Fibroblast of mammary gland (primary cell): ENCODE measurements at regions not wholly inside any gene's neighbourhood (a gene's known extent, or its start where the extent isn't known, plus 50 kb on each side); places are given as distances from the start of the nearest gene placed in this dataset.

Experiments
- DNase-seq: peaks from one replicate; pipeline ENCODE4 v3.0.0-alpha.2; 2010; ENCODE audit warnings: low read depth
- H3K4me3 ChIP-seq: 2 replicates; pipeline ENCODE4 v1.5.1; 2011; ENCODE audit warnings: low read depth, mild to moderate bottlenecking, low read length, moderate library complexity; ENCODE audit not compliant: control insufficient read depth
- TF ChIP-seq, protein P1 (sequence below): conservative IDR thresholded peaks from 2 replicates; pipeline ENCODE4 v1.5.1; 2011; ENCODE audit warnings: low read depth, low read length, inconsistent platforms; ENCODE audit not compliant: control insufficient read depth, insufficient read depth

DNA sequence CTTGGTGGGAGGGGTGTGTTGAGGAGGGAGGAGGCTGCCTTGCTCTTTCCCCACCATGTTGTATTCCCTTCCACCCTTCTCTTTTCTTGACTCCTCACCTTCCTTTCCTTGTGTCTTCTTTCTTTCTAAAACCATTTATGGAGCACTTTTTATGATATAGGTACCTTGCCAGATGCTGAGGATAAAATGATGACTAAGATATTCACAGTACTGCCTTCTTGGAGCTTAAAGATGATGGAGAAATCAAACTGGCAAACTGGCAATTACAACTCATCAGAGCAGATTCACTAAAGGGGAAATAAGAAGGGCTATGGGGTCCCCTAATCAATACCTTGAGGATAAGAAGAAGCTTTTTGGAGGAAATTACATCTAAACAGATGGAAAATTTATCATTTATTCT, 273.2 kb upstream of the MEF2C start:
- no peak for DNase-seq
- TF ChIP-seq, protein P1, sequence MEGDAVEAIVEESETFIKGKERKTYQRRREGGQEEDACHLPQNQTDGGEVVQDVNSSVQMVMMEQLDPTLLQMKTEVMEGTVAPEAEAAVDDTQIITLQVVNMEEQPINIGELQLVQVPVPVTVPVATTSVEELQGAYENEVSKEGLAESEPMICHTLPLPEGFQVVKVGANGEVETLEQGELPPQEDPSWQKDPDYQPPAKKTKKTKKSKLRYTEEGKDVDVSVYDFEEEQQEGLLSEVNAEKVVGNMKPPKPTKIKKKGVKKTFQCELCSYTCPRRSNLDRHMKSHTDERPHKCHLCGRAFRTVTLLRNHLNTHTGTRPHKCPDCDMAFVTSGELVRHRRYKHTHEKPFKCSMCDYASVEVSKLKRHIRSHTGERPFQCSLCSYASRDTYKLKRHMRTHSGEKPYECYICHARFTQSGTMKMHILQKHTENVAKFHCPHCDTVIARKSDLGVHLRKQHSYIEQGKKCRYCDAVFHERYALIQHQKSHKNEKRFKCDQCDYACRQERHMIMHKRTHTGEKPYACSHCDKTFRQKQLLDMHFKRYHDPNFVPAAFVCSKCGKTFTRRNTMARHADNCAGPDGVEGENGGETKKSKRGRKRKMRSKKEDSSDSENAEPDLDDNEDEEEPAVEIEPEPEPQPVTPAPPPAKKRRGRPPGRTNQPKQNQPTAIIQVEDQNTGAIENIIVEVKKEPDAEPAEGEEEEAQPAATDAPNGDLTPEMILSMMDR: no peak
- no peak overlapping the region for H3K4me3 ChIP-seq

DNA sequence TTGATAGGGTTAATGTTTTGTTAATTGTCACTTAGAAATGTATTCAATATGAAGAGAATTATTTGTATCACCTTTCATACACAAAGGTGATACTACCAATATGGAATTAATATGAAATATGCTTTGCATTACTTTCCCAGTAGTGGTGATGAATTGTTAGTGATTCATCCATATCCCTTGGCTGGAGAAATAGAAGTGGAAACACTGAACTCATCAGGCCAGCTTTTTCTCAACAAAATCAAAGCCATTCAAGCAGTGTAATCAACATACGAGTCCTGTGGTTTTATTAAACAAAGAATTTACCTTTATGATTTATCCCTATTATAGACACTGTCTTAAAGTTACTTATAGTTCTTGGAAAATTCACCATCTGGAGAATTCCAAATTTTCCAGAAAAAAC, 264.0 kb upstream of the MEF2C start:
- TF ChIP-seq, protein P1: no peak
- no peak overlapping the region for H3K4me3 ChIP-seq
- DNase-seq: peak; percentile 33

DNA sequence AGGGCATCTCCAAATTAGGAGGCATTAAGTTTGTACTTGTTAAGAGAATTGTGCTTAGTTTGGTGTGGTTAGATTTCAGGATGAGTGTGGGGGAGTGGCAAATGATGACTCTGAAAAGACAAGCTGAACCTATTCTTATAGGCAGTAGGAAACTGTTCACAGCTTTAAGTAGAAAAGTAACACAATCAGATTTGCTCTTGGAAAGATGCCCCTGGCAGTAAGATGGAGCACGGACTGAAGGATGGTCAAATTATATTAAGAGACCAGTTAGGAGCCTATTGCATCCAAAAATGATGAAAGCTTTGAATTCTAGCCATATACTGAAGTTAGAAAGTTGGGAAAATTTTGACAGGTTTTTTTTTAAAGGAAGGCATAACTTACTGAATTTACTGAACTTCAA, 254.2 kb upstream of the MEF2C start:
- no peak for DNase-seq
- TF ChIP-seq, protein P1: no peak
- H3K4me3 ChIP-seq: no peak overlapping the region

DNA sequence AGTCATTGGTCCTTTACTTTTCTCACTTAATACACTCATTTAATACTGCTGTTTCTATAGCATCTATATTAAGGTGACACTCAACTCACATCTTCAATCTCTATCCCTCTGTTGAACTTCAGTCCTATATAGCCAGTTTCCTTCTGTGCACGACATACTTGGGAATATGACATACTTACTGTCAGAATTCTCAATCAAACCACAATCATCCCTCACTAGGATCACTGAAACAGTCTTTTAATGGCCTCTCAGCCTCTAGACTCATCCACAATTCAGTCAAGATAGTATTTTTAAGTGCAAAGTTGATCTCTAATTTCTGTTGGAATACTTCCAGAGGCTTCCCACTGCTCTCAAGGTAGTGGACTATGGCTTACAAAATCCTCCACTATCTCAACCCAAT, 251.0 kb upstream of the MEF2C start:
- DNase-seq: no peak
- H3K4me3 ChIP-seq: no peak overlapping the region
- TF ChIP-seq, protein P1: no peak

DNA sequence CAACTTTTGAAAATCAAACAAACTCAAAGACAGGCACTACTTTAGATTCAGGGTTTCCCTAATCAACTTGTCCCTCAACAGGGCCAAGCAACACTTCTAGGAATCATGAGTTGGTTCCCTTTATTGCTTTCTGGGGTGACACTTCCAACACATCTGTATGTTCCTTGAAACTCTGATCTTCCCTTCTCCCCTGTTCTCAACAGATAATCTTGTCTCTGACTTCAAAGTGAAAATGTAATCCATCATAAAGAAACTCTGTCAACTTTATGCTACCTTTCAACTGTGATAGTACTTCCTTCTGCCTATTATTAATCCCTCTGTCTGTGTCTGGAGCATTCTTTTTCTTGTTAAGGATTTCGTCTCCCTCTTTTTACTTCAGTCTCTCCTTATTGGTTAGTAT, 250.1 kb upstream of the MEF2C start:
- DNase-seq: no peak
- TF ChIP-seq, protein P1: no peak

DNA sequence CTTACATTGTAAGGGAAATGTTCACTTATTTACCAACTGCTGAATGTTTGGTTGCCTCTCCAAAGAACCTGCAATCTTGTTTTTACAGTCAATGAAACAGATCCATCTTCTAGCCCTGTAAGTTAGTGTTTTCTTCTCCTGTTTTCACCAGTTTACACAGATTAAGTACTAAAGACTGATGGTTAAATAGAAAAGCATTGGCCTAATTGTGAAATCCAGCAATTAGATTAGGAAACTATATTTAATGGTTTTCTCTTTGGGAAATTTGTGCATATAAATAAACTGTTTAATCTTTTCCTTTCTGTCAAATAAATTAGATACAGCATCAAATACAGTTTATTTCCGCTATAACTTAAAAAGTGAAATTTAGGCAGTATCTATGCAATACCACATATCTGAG, 247.9 kb upstream of the MEF2C start:
- no peak for DNase-seq
- no peak overlapping the region for H3K4me3 ChIP-seq
- TF ChIP-seq, protein P1: no peak

More for the DNA sequence above, 250.1 kb upstream of the MEF2C start:
- no peak overlapping the region for H3K4me3 ChIP-seq

DNA sequence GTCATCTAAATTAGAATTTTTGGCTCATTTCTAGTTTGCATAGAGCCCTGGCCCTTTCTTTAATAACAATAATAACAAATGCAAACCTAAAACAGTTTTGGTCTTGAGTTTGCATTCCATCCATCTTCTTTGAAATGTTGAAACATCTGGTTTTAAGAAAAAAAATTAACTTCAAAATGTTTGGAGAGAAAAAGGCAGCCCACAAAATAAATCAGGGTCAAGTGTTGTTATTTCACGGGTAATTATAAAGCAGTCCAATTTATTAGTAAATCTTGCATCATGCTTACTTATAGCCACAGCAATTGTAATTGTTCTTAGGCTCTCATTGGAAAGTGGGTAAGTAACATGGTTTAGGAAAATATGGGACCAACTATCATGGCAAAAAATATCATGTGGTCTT, 247.0 kb upstream of the MEF2C start:
- TF ChIP-seq, protein P1: no peak
- DNase-seq: no peak
- no peak overlapping the region for H3K4me3 ChIP-seq
